A549 (cell line): ENCODE measurements at regions not wholly inside any gene's neighbourhood (a gene's known extent, or its start where the extent isn't known, plus 50 kb on each side); places are given as distances from the start of the nearest gene placed in this dataset.

ENCODE experiments used
- ATAC-seq, 2 experiments: fragments of 200-7000 bp in 1 of 2; fragments of >200 bp in 1 of 2; cut with Nextera tagmentation in 1 of 2; cut with Tn5 transposase in 1 of 2; 3 replicates each; pipeline versions ENCODE4 v1.8.0 to v1.9.1; 2018 to 2020; ENCODE audit warnings: mild to moderate bottlenecking in 1 of 2, moderate library complexity in 1 of 2
- CTCF ChIA-PET: fragments of 300-600 bp; sonication (Branson Sonifier 250); formaldehyde crosslinking; extraction: SDS; loops from one replicate; lab custom pipeline; 2021; ENCODE audit warnings: antibody characterized with exemption, inconsistent platforms; lab: Yijun Ruan, JAX
- POLR2A ChIA-PET: fragments of 350-600 bp; formaldehyde crosslinking; extraction: SDS; loops from one replicate; lab custom pipeline; 2021; ENCODE audit warnings: antibody characterized with exemption, inconsistent platforms; lab: Yijun Ruan, JAX
- DNase-seq, 2 experiments: peaks; one replicate each; pipeline versions ENCODE4 v3.0.0 to v3.0.0-alpha.2; 2011 to 2016; ENCODE audit warnings: low read depth in 1 of 2, low spot score in 1 of 2
- FAIRE-seq: peaks from 2 replicates; lab custom pipeline; 2011; peaks lifted over from hg19 to GRCh38; lab: Jason Lieb, UNC
- H3K27ac ChIP-seq, 2 experiments: fragments of >200 bp; sonication (Bioruptor Twin); formaldehyde crosslinking; 3 replicates each; pipeline ENCODE4 v1.5.1; 2016 to 2017
- H3K4me1 ChIP-seq: fragments of >200 bp; sonication (Bioruptor Twin); formaldehyde crosslinking; 3 replicates; pipeline ENCODE4 v1.6.1; 2016
- H3K4me2 ChIP-seq: fragments of >200 bp; sonication (Bioruptor Twin); formaldehyde crosslinking; 3 replicates; pipeline ENCODE4 v1.6.1; 2016
- H3K4me3 ChIP-seq: fragments of >200 bp; sonication (Bioruptor Twin); formaldehyde crosslinking; 3 replicates; pipeline ENCODE4 v1.5.1; 2016
- H3K9me3 ChIP-seq: fragments of >200 bp; sonication (Bioruptor Twin); formaldehyde crosslinking; 3 replicates; pipeline ENCODE4 v1.6.1; 2016
- CBX2 ChIP-seq: fragments of 200-600 bp; sonication (generic); IDR thresholded peaks from 2 replicates; pipeline ENCODE4 v1.6.1; 2016; ENCODE audit warnings: low read depth, mild to moderate bottlenecking, borderline replicate concordance
- CEBPB ChIP-seq, 2 experiments: fragments of >200 bp in 1 of 2; sonication (Bioruptor Twin) in 1 of 2; formaldehyde crosslinking in 1 of 2; IDR thresholded peaks; 2 replicates each; pipeline ENCODE4 v1.6.1; 2012 to 2016
- EP300 ChIP-seq, 2 experiments: fragments of >200 bp; sonication (Bioruptor Twin); formaldehyde crosslinking; IDR thresholded peaks; 2 replicates in 1 of 2; 3 replicates in 1 of 2; pipeline ENCODE4 v1.6.1; 2016 to 2017
- FOSL2 ChIP-seq, 2 experiments: fragments of 450-650 bp in 1 of 2; fragments of >200 bp in 1 of 2; sonication (Bioruptor Twin) in 1 of 2; formaldehyde crosslinking; IDR thresholded peaks; 2 replicates each; pipeline versions ENCODE4 v1.5.0 to v1.6.1; 2016 to 2020; ENCODE audit warnings: mild to moderate bottlenecking in 1 of 2, moderate library complexity in 1 of 2
- GATA3 ChIP-seq: IDR thresholded peaks from 2 replicates; pipeline ENCODE4 v1.6.1; 2012; ENCODE audit warnings: borderline replicate concordance
- HMGXB4 ChIP-seq: fragments of 250-450 bp; sonication (Bioruptor Pico); IDR thresholded peaks from 2 replicates; pipeline ENCODE4 v1.5.0; 2021; ENCODE audit warnings: mild to moderate bottlenecking, moderate library complexity, borderline replicate concordance
- HOXB13 ChIP-seq: fragments of 250-450 bp; sonication (Bioruptor Pico); IDR thresholded peaks from 2 replicates; pipeline ENCODE4 v1.5.0; 2020; ENCODE audit warnings: low read depth, mild to moderate bottlenecking, moderate library complexity
- HOXB5 ChIP-seq: fragments of 250-450 bp; sonication (Bioruptor Pico); IDR thresholded peaks from 2 replicates; pipeline ENCODE4 v1.5.0; 2020; ENCODE audit warnings: mild to moderate bottlenecking, moderate library complexity
- JUN ChIP-seq, 2 experiments: fragments of >200 bp; sonication (Bioruptor Twin); formaldehyde crosslinking; IDR thresholded peaks; 2 replicates in 1 of 2; 3 replicates in 1 of 2; pipeline ENCODE4 v1.6.1; 2016 to 2017
- MAX ChIP-seq: IDR thresholded peaks from 2 replicates; pipeline ENCODE4 v1.6.1; 2012
- MYC ChIP-seq: IDR thresholded peaks from 2 replicates; pipeline ENCODE4 v1.6.1; 2012; ENCODE audit warnings: mild to moderate bottlenecking, inconsistent platforms, low read length, improper control_type of control experiment, borderline replicate concordance
- NFE2L2 ChIP-seq: fragments of 150-350 bp; conservative IDR thresholded peaks from 2 replicates; pipeline ENCODE4 v1.6.1; 2014; ENCODE audit warnings: low read length
- NPAS2 ChIP-seq: fragments of 250-450 bp; sonication (Bioruptor Pico); IDR thresholded peaks from 2 replicates; pipeline ENCODE4 v1.8.0; 2022; ENCODE audit warnings: mild to moderate bottlenecking, moderate library complexity, borderline replicate concordance
- NR3C1 ChIP-seq: fragments of >200 bp; sonication (Bioruptor Twin); formaldehyde crosslinking; IDR thresholded peaks from 3 replicates; pipeline ENCODE4 v1.6.1; 2017
- PBX3 ChIP-seq: IDR thresholded peaks from 2 replicates; pipeline ENCODE4 v1.6.1; 2012
- RFX5 ChIP-seq: fragments of 450-650 bp; IDR thresholded peaks from 2 replicates; pipeline ENCODE4 v1.7.1; 2014; ENCODE audit warnings: antibody characterized with exemption, mild to moderate bottlenecking, moderate library complexity
- SREBF2 ChIP-seq: fragments of 450-650 bp; IDR thresholded peaks from 2 replicates; pipeline ENCODE4 v1.6.1; 2014; ENCODE audit warnings: mild to moderate bottlenecking, moderate library complexity
- TFCP2L1 ChIP-seq: fragments of 250-450 bp; sonication (Bioruptor Pico); IDR thresholded peaks from 2 replicates; pipeline ENCODE4 v1.5.0; 2021; ENCODE audit warnings: mild to moderate bottlenecking
- TP53 ChIP-seq: fragments of 250-450 bp; sonication (Bioruptor Pico); IDR thresholded peaks from 2 replicates; pipeline ENCODE4 v1.5.0; 2021; ENCODE audit warnings: mild to moderate bottlenecking, moderate library complexity
- ZSCAN20 ChIP-seq: fragments of 250-450 bp; sonication (Bioruptor Pico); IDR thresholded peaks from 2 replicates; pipeline ENCODE4 v1.8.0; 2022; ENCODE audit warnings: mild to moderate bottlenecking, moderate library complexity
- WGBS: methylation state at CpG from one replicate; pipeline ENCODE4 v1.1.6; 2017; ENCODE audit errors: missing lambda C conversion rate; 5-methylcytosine and 5-hydroxymethylcytosine counted together
- TF ChIP-seq, protein P1 (sequence below): fragments of >200 bp; sonication (Bioruptor Twin); formaldehyde crosslinking; IDR thresholded peaks from 3 replicates; pipeline ENCODE4 v1.5.1; 2016

- ChIA-PET CTCF (no interaction called here), POLR2A (no interaction called here)
- DNase-seq, result no peak
- ATAC-seq, result no peak
- Histone ChIP-seq H3K4me2 (peak overlapping the region; percentile 42; the same call in 1 of the 3 replicates), H3K4me3 (no peak overlapping the region), H3K27ac (no peak overlapping the region), H3K9me3 (no peaks in the 10 kb centered on the region), H3K4me1 (peaks cover 33% of the 10 kb centered on the region)
- TF ChIP-seq SREBF2 (no peak), GATA3 (no peak), CBX2 (no peak), NFE2L2 (no peak), HMGXB4 (CRISPR knock-in tag) (no peak), PBX3 (no peak), NPAS2 (no peak), CEBPB (IDR thresholded peaks at IDR 0.05) (no peak), ZSCAN20 (CRISPR knock-in tag) (no peak), HOXB5 (no peak), TP53 (CRISPR knock-in tag) (no peak), TFCP2L1 (CRISPR knock-in tag) (no peak)
- TF ChIP-seq, protein P1, sequence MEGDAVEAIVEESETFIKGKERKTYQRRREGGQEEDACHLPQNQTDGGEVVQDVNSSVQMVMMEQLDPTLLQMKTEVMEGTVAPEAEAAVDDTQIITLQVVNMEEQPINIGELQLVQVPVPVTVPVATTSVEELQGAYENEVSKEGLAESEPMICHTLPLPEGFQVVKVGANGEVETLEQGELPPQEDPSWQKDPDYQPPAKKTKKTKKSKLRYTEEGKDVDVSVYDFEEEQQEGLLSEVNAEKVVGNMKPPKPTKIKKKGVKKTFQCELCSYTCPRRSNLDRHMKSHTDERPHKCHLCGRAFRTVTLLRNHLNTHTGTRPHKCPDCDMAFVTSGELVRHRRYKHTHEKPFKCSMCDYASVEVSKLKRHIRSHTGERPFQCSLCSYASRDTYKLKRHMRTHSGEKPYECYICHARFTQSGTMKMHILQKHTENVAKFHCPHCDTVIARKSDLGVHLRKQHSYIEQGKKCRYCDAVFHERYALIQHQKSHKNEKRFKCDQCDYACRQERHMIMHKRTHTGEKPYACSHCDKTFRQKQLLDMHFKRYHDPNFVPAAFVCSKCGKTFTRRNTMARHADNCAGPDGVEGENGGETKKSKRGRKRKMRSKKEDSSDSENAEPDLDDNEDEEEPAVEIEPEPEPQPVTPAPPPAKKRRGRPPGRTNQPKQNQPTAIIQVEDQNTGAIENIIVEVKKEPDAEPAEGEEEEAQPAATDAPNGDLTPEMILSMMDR, result no peak
- FAIRE-seq, result no peak
Measured at GRCh38 chr18:45165176-45165713, 450.0 kb upstream of the SLC14A2 start.

GRCh38 chr18:45165871-45166270 is 449.4 kb upstream of the SLC14A2 start:
- Histone ChIP-seq H3K27ac (no peak overlapping the region), H3K4me3 (no peak overlapping the region), H3K4me1 (peaks cover 34% of the 10 kb centered on the region), H3K9me3 (no peaks in the 10 kb centered on the region), H3K4me2 (peak overlapping the region; percentile 42)
- no peak for DNase-seq
- WGBS, result 45% methylated on average over 3 of the region's 3 CpGs
- no peak for FAIRE-seq
- ChIA-PET CTCF (no interaction called here), POLR2A (no interaction called here)
- ATAC-seq, result peak in 1 of 2 experiments; percentile 30; a peak in 1 of 6 replicates
- no peak for TF ChIP-seq HOXB13 (CRISPR knock-in tag)
- no peak for TF ChIP-seq MAX
- TF ChIP-seq NR3C1, result no peak
- no peak for TF ChIP-seq EP300 (IDR thresholded peaks at IDR 0.05)
- TF ChIP-seq JUN (IDR thresholded peaks at IDR 0.05), result no peak
- no peak for TF ChIP-seq FOSL2 (IDR thresholded peaks at IDR 0.05)
- TF ChIP-seq FOSL2 (CRISPR knock-in tag; IDR thresholded peaks at IDR 0.05), result no peak
- no peak for TF ChIP-seq MYC
- no peak for TF ChIP-seq GATA3
- TF ChIP-seq RFX5, result no peak
